Prostate gland (tissue), 2 donors: ENCODE measurements at regions not wholly inside any gene's neighbourhood (a gene's known extent, or its start where the extent isn't known, plus 50 kb on each side); places are given as distances from the start of the nearest gene placed in this dataset.

Experiments
- DNase-seq: peaks from one replicate; pipeline ENCODE4 v3.0.0-alpha.2; 2019; ENCODE audit warnings: low spot score
- H3K27ac ChIP-seq, 2 donors: fragments of 200-600 bp; sonication (generic); 2 replicates each; pipeline ENCODE4 v1.5.1; 2017 to 2019
- H3K27me3 ChIP-seq: fragments of 200-600 bp; sonication (generic); replicated peaks from 2 replicates; pipeline ENCODE4 v1.5.1; 2019; ENCODE audit not compliant: insufficient read depth
- H3K36me3 ChIP-seq, 2 donors: fragments of 200-600 bp; sonication (generic); 1 replicate in 1 of 2; 2 replicates in 1 of 2; pipeline versions ENCODE4 v1.5.1 to v1.8.1; 2017 to 2019
- H3K4me1 ChIP-seq: fragments of 200-600 bp; sonication (generic); replicated peaks from 2 replicates; pipeline ENCODE4 v1.5.1; 2019
- H3K4me3 ChIP-seq, 2 donors: fragments of 200-600 bp; sonication (generic); 2 replicates each; pipeline ENCODE4 v1.5.1; 2017 to 2019
- H3K9me3 ChIP-seq: fragments of 200-600 bp; sonication (generic); 2 replicates; pipeline ENCODE4 v1.5.1; 2017
- CTCF ChIP-seq, 4 experiments: fragments of 200-600 bp in 2 of 4; fragments of 450-650 bp in 2 of 4; sonication (generic) in 2 of 4; IDR thresholded peaks; 1 replicate in 3 of 4; 2 replicates in 1 of 4; pipeline ENCODE4 v1.5.1; 2016 to 2019; ENCODE audit warnings: antibody characterized with exemption in 4 of 4, mild to moderate bottlenecking in 2 of 4, moderate library complexity in 2 of 4
- POLR2A ChIP-seq: fragments of 450-650 bp; IDR thresholded peaks from one replicate; pipeline ENCODE4 v1.6.1; 2016; ENCODE audit warnings: antibody characterized with exemption, mild to moderate bottlenecking
- POLR2AphosphoS5 ChIP-seq: sonication (generic); formaldehyde crosslinking; IDR thresholded peaks from one replicate; pipeline ENCODE4 v1.6.1; 2017; ENCODE audit warnings: antibody characterized with exemption
- WGBS: methylation state at CpG from one replicate; pipeline ENCODE4 v1.1.5; 2018; 5-methylcytosine and 5-hydroxymethylcytosine counted together
- intact Hi-C: fragments of 100-400 bp; cut with DNase I; formaldehyde crosslinking; loops from one replicate; pipeline ENCODE4 v1.14.2; 2022

DNA sequence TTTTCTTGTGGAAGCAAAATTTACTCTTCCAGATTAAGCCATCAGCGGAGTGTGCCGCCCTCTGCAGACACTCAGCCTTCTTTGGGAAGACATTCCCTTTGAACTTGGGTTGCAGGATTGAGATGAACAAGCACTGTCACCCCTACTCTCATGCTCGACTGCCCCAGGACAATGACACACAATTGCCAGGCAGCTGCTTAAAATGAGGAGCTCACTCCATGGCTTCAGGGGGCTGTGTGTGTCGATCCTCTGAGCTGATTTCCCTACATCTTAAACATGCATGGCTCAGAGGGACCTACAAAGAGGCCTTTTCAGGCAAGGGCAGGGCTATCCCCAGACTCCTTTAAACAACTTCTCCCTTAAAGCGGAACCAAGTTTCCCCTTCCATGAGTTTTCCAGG is 107.5 kb upstream of the MBNL2 start:
- no peak for DNase-seq
- Histone ChIP-seq H3K36me3 (no peaks in the 10 kb centered on the region), H3K9me3 (no peaks in the 10 kb centered on the region), H3K27ac (peak overlapping the region in 1 of 2 donors; percentile 37), H3K27me3 (no peaks in the 10 kb centered on the region), H3K4me1 (no peaks in the 10 kb centered on the region), H3K4me3 (no peak overlapping the region)
- TF ChIP-seq POLR2AphosphoS5: no peak
- no peak for TF ChIP-seq POLR2A
- no peak for TF ChIP-seq CTCF (IDR thresholded peaks at IDR 0.05)
- intact Hi-C loops: loop anchor here (5.0 to 10.0 kb wide), 4 partner anchors 228 to 1460 kb away; partner anchors contain the start of genes RAP2A and STK24
- 72% methylated on average over 5 of the region's 5 CpGs for WGBS

GRCh38 chr13:97116754-97117153 is 105.4 kb upstream of the MBNL2 start:
- intact Hi-C loops: loop anchor here (10.0 kb wide), 1 partner anchor 1458 kb away; the partner anchor contains the start of gene STK24
- 81% methylated on average over 1 of the region's 1 CpG for WGBS

DNA sequence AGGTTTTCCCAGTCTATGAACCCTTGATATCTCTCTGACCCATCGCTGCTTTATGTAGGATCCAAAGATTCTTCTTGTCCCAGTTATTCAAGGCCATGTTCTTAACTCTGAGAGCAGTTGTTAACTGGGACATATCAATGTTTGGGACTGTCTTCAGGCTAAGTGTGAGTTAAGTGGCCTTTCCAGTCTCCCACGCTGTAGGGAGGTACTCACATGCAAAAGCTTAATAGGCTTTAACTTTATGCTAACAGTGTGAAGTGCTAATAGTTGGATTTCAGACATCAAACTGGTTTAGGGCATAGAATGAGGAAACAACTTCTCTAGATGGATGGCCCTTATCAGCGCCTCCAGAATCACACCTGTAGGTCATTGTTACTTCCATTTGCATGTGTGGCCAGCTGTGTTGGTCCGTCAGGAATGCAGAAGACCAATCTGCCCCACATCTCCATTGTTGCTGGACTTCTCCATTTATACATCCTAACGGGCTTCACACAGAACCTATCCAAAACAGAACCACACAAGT is 104.7 kb upstream of the MBNL2 start:
- H3K9me3 ChIP-seq: no peaks in the 10 kb centered on the region
- no peak for DNase-seq
- H3K27ac ChIP-seq: no peak overlapping the region
- H3K27me3 ChIP-seq: no peaks in the 10 kb centered on the region
- TF ChIP-seq POLR2AphosphoS5: no peak
- no peak for TF ChIP-seq CTCF (IDR thresholded peaks at IDR 0.05)
- no peak for TF ChIP-seq POLR2A
- no peaks in the 10 kb centered on the region for H3K36me3 ChIP-seq
- intact Hi-C loops: loop anchor here (10.0 kb wide), 1 partner anchor 1457 kb away; the partner anchor contains the start of gene STK24
- H3K4me1 ChIP-seq: no peaks in the 10 kb centered on the region
- no peak overlapping the region for H3K4me3 ChIP-seq
- WGBS: 91% methylated on average over 5 of the region's 5 CpGs

More at GRCh38 chr13:97116754-97117153, 105.4 kb upstream of the MBNL2 start:
- no peak for DNase-seq
- H3K9me3 ChIP-seq: no peaks in the 10 kb centered on the region
- H3K4me1 ChIP-seq: no peaks in the 10 kb centered on the region
- no peak for TF ChIP-seq POLR2A
- TF ChIP-seq POLR2AphosphoS5: peak; percentile 27
- H3K27ac ChIP-seq: peak overlapping the region; percentile 10 to 23
- H3K4me3 ChIP-seq: no peak overlapping the region
- no peaks in the 10 kb centered on the region for H3K36me3 ChIP-seq
- H3K27me3 ChIP-seq: no peaks in the 10 kb centered on the region

GRCh38 chr13:97119943-97120342 is 102.2 kb upstream of the MBNL2 start:
- DNase-seq: no peak
- 98% methylated on average over 3 of the region's 3 CpGs for WGBS
- Histone ChIP-seq H3K9me3 (no peaks in the 10 kb centered on the region), H3K27me3 (no peaks in the 10 kb centered on the region), H3K4me3 (no peak overlapping the region), H3K36me3 (no peaks in the 10 kb centered on the region), H3K27ac (no peak overlapping the region), H3K4me1 (no peaks in the 10 kb centered on the region)
- TF ChIP-seq POLR2AphosphoS5: no peak
- no peak for TF ChIP-seq CTCF (IDR thresholded peaks at IDR 0.05)
- TF ChIP-seq POLR2A: no peak
- intact Hi-C loops: loop anchor here (10.0 kb wide), 1 partner anchor 1455 kb away; the partner anchor contains the start of gene STK24

- WGBS: 93% methylated on average over 2 of the region's 2 CpGs
- H3K27ac ChIP-seq: no peak overlapping the region
- intact Hi-C loops: no loop called here
- H3K36me3 ChIP-seq: no peaks in the 10 kb centered on the region
- H3K4me1 ChIP-seq: no peaks in the 10 kb centered on the region
- H3K4me3 ChIP-seq: no peak overlapping the region
- TF ChIP-seq POLR2A: no peak
- no peak for TF ChIP-seq POLR2AphosphoS5
- TF ChIP-seq CTCF (IDR thresholded peaks at IDR 0.05): no peak
- H3K27me3 ChIP-seq: no peaks in the 10 kb centered on the region
- no peaks in the 10 kb centered on the region for H3K9me3 ChIP-seq
- no peak for DNase-seq
Observed at GRCh38 chr13:97120346-97120745, 101.8 kb upstream of the MBNL2 start.
